ENCODE measurements at regions not wholly inside any gene's neighbourhood (a gene's known extent, or its start where the extent isn't known, plus 50 kb on each side); places are given as distances from the start of the nearest gene placed in this dataset.
"Not testable (repeated sequence)": the region's sequence is repeated elsewhere in the genome, so short reads cannot be mapped to it uniquely, and the experiment has no call there.

DNA sequence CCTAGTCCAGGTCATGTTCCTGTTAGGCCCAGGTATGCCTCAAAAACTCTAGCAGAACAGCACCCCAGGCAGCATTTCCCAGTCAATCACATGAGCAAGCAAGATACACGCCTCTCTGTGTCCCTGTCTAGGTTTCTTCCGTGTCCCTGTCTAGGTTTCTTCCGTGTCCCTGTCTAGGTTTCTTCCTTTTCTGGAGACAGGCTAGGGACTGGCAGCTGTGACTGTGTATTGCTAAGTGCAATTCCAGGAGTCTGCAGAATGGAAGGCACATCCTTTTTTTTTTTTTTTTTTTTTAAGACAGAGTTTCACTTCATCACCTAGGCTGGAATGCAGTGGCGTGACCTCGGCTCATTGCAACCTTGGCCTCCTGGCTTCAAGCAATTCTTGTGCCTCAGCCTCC is 77.6 kb downstream of the SETD4 start:
- DNase-seq: no peak

- no peak for DNase-seq
Observed at GRCh38 chr21:35981514-35982070, 78.7 kb downstream of the SETD4 start.

DNA sequence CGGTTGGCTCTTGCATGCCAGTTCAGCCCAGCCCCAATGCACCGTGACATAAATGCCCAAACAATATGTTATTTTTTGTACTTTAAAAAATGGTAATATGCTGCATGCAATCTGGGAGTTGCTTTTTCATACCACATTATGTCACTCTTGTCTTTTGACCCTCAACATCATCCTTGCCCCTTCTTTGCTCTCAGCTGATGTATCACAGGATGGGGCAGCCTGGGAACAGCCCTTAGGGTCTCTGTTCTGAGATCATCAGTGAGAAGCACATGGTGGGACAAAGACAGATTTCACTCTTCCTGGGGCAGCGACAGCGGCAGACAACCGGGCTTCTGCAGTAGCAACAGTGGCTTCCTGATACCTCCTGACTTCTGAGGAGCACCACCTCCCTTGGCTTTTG is 79.5 kb downstream of the SETD4 start:
- no peak for DNase-seq

- not testable (repeated sequence) for DNase-seq
Observed at GRCh38 chr21:35977860-35978259, 82.5 kb downstream of the SETD4 start.

DNA sequence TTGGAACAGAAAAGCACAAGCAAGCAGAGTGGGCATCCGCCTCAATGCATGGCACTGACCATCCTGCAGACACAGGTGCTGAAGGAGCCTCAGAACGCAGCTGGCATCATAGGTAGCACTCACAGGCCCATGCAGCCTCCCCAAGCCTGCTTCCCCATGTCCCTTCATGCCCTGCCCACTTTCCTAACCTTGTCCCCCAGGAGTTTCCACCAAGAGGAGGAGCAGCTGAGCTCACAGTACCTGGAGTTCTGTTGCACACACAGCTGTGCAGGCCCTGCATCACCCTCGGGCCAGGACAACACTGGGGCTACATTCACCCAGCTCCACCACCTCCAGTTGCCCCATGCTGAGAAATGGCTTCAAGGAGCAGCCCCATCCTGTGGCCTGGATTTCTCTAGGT is 83.4 kb downstream of the SETD4 start:
- no peak for DNase-seq

DNA sequence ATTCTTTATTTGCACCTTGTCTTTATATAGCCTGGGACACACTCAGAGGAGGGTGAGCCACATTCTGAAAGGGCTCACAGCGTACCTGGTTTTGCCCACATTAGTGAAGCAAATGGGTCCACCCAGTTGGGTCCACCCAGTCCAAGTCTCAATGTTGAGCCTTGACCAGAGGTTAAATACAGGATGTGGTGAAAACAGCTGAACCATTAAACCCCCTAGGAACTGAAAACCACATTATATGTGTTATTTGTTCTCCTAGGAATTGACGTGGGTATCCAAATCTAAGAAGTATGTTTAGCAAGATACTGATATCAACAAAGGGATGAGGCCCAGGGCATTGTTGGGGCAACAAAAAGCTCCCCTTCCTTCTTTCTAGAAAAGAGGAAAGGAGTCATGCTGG is 83.8 kb downstream of the SETD4 start:
- no peak for DNase-seq

- no peak for DNase-seq
Observed at GRCh38 chr21:35974775-35975174, 85.6 kb downstream of the SETD4 start.

DNA sequence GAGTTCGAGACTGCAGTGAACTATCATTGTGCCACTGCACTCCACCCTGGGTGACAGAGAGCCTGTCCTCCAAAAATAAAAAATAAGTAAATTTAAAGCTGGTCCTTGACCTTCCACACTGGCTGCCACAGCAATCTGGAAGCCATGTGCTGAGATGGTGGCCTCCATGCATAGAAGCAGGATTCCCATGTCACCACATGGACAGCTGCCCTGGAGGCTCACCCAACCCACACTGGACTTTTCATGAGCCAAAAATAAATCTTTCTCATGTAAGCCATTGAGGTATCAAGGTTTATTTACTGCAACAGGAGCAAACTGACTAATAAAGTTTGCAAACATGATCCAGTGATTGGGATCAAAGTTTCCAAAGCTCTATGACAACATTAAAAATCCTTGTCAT is 88.5 kb downstream of the SETD4 start:
- no peak for DNase-seq

GRCh38 chr21:35969281-35969680 is 91.0 kb downstream of the SETD4 start:
- DNase-seq: no peak

GRCh38 chr21:35968564-35968963 is 91.8 kb downstream of the SETD4 start:
- DNase-seq: no peak

- DNase-seq: no peak
Observed at GRCh38 chr21:35965699-35966098, 94.6 kb downstream of the SETD4 start.

DNA sequence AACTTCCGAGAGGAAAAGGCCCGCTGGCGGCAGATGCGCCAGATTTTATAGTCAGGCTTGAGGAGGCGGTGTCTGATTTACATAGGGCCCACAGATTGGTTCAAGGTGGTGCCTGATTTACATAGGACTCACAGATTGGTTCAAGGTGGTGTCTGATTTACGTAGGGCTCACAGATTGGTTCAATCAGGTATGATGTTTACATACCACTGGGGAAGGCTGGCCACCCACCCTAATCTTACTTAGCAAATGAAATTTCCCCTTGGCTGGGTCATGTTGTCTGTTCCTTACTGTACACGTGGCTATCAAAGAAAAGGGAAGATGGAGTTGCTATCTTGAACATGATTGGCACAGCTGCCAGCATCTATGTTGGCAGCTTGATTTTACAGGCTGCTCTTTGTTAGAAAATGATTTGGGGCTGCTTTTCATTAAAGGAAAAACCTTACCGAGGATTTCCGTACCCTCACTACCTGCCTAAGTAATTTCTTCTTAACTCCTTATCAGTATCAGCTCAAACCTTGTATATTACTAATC is 96.3 kb downstream of the SETD4 start:
- no peak for DNase-seq

DNA sequence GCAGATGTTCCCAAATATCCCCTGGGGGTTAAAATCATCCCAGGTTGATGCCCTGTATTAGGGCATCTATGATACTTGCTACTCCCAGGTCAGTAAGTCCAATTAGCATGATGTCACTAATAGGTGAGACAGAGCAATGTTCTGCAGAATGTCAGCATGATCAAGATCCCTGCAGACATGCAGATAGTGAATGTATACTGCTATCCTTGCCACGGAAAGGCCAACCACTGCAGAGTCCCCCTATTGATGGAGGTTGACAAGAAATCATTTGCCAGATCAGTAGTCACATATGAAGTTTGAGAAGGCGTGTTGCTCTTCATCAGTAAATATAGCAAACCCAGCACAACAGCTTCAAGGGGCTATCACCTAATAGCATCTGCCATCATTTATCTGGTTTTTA is 97.4 kb downstream of the SETD4 start:
- no peak for DNase-seq

DNA sequence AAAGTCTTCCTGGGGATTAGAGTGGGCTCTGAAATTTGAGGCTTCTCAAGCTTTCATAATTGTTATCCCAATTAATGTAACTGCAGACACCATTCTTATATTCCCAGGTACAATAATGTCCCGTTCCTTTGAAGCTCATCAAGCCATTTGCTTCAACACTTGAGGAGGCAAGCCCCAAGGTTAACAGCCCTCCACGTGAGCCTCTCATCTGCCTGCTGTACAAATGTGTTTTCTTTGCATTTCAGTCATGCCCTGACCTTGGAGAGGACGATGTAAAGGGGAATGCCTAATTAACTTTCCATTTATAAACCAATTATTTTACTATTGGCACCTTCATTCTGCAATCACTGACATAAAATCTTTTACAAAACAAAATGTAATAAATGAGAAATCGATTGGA is 106.3 kb downstream of the SETD4 start:
- DNase-seq: no peak

GRCh38 chr21:35953597-35953996 is 106.7 kb downstream of the SETD4 start:
- no peak for DNase-seq

DNA sequence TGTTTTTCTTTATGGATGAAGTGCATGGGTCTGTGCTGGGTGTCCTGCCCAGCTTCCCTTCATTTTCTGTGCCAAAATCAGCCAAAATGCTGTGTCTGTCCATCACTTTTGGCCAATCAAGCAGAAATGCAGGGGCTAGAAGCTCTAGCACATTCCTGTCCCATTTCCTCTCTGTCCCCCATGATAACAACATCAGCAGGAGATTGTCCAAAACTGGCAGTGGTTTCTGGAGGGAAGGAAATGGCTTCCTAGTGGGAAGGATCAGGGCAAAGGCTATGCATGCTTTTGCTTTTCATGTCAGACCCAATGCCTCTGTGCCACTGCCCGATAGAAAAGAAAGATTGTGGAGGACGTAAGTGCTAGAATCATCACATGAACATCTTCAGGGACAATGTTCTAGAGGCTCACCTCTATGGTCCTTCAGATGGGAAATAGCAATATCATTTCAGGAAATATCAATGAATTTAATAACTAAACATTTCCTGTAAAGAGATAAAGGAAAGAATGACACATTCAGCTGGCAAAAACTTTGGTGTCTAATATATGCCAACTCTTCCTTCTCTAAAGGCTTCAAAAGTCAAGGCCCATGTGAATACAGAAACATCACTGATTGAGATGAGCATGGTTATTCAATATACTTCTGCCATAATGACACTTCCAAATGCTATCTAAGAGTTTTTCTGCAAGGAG is 107.5 kb downstream of the SETD4 start:
- DNase-seq: no peak

DNA sequence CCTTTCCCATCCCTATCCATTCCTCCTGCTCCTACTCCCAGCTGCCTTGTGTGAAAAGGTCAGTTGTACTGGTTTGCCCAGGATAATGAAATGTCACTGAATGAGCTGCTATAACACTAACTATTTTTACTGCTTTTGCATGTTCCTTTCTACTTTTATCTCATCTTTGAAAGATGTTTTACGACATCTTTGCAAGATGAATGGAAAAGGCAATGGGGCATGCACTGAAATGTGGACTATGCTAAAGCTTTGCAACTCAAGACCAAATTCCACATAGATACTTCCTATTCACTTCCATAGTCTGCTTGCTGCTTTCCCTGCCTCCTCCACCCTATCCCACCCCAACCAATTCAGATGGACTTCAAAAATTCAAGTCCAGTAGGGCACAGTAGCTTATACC is 111.3 kb downstream of the SETD4 start:
- DNase-seq: no peak

DNA sequence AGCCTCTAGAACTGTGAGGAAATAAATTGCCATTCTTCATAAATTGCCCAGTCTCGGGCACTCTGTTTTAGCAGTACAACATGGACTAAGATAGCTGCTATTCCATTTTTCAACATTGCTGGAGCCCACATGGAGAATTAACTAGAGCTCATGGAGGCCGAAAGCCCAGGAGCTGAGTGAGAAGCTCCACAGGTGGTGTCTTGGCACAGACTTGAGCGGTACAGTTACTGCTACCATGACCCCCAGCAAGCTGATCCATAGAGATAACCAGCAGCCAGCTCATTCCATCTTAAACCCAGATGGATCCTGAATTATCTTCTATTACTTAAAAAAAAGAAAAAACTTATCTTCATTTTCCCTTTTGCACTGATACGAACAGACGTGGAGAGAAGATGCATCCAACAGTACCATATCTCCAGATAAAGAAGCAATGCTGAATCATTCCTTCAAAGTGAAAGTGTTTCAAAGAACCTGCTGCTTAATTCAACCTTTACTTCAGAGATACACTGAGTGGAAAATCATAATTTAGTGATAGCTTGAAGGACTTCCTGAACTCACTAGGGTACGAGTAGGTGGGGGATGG is 115.1 kb downstream of the SETD4 start:
- DNase-seq: no peak

DNA sequence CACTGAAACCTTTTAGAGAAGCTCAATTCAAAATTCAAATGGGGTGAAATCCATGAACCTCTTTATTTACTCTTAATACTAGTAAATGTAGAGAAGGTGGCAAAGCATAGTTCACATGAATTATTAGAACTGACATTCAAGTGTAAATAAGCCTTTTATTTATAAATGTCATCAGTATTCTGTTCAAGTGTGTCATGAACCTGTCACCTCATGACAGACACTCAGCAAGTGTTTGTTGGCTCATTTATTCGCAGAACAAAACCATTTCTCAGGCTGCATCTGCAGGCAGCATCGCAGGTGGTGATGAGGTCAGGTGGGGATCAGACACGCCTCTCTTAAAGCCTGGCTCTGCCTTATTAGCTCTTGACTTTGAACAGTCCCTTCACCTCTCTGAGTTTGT is 116.6 kb downstream of the SETD4 start:
- DNase-seq: no peak

- no peak for DNase-seq
Observed at GRCh38 chr21:35942211-35943144, 117.8 kb downstream of the SETD4 start.

- DNase-seq: peak; percentile 54 to 62
Observed at GRCh38 chr21:35940074-35940927, 120.0 kb downstream of the SETD4 start.
